HG03520 (cell line): ENCODE measurements at regions not wholly inside any gene's neighbourhood (a gene's known extent, or its start where the extent isn't known, plus 50 kb on each side); places are given as distances from the start of the nearest gene placed in this dataset.

Experiments
- ATAC-seq: cut with Tn5 transposase; IDR thresholded peaks from one replicate; pipeline ENCODE4 v1.9.1; 2021; ENCODE audit warnings: mild to moderate bottlenecking, moderate library complexity; ENCODE audit not compliant: unreplicated experiment

DNA sequence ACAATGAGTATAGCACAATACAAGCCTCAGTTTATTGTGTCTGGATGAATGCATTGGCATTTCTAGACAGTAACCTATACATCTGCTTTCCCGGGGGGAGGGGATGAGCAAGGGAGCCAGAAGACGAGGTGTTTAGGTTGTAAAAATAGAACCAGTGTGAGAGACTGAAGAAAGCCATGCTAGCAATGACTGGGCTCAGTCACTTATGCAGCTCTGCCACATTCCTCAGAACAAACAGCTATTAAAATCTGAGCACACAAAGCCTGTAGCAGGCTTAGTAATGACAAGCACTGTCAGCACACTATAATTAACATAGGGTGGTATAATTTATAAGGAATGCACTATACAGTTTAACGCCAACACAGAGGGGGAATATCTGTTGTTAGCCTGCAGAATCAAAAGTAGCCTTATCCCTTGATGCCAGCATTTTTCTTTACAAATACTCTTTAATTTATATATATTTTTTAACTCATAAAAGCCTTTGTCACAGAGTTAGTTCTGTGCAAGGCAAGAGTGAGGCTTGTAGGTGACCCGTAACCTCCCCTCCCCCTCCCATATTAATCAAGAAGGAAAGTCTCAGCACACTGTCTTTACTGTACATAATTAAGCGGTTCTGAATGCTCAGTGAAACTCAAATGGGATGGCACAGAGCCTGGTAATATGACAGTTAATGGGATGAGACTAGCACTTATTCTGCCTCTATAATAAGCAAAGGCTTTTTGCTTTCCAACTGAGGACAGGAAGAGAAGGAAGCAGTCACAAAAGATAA lies 295.4 kb downstream of the CSNK1G3 start:
- ATAC-seq: no peak

DNA sequence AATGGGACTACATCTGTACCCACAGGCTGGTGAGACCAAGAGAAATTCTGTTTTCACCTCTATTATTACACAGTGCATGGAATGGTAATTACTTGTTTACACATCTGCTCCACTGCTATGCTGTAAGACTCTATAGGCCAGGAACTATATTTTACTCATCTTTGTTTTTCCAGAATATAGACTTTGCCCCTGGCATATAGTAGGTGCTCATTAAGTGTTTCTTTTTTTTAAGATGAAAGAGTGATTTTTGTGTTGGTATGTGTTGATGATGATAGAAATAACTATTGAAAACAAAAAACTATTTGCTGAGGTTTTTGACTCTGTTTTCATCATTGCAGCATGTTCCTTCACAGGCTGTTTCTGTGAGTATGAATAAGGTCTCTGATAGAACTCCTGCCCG lies 294.7 kb downstream of the CSNK1G3 start:
- no peak for ATAC-seq

DNA sequence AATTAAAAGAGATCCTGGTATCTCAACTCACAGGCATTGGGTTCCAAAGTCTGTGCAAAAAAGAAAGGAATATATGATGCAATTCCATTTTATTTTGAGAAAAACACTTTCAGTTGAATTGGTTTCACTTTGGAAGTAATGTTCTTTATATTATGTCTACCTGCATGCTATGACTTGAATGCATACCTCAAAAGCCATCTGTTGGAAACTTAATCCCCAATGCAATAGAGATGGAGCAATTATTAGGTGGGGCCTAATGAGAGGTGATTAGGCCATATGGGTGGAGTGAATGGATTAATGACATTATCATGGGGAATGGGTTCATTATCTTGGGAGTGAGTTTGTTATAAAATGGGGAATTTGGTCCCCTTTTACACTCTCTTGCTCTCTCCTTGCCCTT lies 293.3 kb downstream of the CSNK1G3 start:
- ATAC-seq: no peak

DNA sequence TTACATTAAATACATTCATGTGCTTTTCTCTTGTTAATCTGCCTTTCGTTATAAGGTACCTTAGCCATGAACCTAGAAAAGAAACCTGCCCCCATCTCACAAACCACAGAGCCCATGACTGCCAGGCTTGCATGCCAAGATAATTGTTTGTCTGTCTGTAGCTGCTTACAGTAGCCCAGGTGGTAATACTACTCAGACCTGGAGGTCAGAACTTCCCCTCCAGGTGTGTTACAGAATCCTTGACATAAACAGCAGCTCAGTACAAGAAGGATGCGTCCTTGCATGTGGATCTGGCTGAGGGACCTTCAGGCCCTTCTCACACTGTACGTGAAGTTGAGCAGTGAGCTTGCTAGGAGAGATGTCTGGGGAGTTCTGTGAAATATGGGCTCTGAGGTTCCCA lies 291.4 kb downstream of the CSNK1G3 start:
- no peak for ATAC-seq

DNA sequence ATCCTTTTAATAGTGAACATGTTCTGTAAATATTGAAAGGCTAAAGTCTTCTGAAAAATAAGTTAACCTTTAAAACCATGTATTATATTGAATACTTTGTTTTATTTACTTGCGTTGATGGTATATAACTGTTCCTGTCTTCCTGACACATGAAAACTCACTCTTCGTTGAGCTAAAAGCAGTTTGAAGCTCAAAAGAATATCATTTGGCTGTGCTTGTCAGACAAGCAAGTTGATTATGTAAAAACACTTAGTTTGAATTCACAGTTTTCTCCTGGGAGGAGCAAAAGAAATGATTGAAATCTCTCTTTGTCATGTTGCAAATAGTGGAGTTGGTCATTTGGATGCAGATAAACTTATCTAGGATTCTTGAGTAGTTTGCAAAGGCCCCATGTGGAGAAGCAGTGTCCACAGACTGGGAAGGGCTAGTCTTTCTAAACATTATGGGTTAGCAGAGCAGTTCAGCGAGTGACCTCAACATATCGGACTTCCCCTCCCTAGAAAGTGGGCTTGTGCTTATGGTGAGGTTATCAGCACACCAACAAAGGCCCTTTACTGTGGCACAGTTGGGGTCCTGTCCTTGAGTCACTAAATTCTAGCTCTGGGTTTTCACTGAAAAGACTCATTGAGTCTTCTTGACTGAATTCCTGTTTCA lies 290.4 kb downstream of the CSNK1G3 start:
- ATAC-seq: no peak

DNA sequence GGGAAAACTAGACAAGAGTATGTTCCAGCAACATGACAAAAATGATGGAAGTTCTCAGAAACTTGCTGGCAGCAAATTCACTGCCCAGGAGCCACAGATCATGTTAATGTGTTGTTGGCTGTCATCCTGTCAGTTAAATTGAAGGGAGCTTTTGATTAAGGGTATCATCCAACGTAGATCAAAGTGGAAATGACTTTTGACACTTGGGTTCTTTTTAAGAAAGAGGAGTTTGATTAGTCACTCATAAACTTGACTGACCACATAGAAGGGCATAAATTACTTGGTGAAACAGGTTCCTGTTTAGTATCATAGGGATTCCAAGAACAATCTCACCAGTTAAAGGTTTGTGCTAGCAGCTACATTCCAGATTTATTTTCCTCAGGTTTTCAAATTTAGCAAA lies 288.7 kb downstream of the CSNK1G3 start:
- ATAC-seq: no peak

DNA sequence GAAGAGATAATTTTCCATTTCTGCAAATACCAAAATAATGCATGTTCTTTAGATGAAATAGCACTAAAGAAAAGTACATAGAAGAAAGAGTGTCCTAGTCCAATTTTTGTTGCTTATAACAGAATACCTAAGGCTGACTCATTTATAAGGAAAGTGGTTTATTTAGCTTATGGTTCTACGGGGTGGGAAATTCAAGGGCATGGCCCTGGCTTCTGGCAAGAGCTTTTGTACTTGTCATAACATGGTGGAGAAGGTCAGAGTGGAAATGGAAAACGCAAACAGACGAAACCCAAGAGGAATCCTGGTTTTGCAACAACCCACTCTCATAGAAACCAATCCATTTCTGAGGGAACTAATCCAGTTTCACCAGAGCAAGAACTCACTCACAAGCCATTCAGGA lies 283.7 kb downstream of the CSNK1G3 start:
- ATAC-seq: no peak

DNA sequence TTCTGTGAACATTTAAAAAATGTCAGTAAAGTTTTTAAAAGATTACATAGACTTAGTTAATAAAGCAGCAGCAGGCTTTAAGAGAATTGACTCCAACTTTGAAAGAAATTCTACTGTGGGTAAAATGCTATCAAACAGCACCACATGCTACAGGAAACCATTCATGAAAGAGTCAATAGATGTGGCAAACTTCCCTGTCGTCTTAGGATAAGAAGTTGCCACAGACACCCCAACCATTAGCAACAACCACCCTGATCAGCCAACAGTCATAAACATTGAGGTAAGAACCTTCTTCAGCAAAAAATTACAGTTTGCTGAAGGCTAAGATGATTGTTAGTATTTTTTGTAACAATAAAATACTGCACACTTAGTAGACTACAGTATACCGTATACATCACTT lies 278.2 kb downstream of the CSNK1G3 start:
- no peak for ATAC-seq

DNA sequence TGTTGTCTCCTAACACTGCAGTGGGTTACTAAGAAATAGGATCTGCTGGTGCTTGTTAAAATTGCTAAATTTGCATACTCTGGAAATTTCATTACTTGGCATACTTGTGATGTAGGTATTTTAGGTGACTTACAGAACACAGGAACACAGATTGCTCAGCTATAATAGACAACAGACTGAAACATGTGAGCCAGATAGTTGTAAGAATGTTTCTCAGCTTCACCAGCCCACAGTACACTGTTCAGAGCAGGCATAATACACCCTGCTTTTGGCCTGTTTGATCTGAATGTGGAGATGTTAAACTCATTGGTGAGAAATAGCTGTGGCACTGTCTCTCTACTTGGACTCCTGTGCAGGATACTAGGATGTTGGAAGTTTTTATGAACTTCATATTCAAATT lies 275.7 kb downstream of the CSNK1G3 start:
- ATAC-seq: no peak

DNA sequence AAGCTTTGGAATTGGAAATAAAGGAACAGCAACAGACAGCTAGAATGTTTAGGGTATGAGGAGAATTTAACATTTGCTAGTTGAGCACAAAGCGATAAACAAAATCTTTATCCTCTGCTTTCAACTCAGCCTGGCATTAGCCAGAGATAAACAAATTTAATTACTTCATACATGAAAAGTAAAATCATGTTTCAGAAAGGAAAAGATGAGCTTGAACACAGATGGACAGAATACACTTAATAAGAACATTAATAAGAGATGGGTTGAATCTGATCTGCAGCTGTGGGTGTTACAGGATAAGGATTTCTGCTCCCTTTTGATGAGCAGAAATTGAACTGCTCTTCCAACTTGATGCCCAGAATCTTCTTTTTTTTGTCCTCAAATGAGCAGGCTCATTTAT lies 275.2 kb downstream of the CSNK1G3 start:
- no peak for ATAC-seq

DNA sequence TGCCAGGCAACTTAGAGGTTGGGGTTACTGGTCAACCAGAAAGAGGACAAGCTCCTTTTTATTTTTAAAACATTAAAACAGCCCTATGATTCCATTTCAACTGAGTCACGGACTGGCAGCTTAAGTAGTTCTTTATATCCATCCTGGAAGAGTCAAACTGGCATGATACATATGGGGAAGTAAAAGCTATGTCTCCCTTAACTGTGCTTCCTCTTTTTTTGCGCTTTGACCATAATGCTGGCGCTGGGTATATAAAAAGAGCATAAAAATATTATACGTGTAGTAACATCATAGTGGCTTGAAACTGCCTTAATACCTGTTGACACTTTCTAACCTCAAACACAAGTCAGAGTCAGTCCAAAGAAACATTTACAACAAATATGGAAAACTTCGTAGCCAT lies 274.4 kb downstream of the CSNK1G3 start:
- no peak for ATAC-seq

DNA sequence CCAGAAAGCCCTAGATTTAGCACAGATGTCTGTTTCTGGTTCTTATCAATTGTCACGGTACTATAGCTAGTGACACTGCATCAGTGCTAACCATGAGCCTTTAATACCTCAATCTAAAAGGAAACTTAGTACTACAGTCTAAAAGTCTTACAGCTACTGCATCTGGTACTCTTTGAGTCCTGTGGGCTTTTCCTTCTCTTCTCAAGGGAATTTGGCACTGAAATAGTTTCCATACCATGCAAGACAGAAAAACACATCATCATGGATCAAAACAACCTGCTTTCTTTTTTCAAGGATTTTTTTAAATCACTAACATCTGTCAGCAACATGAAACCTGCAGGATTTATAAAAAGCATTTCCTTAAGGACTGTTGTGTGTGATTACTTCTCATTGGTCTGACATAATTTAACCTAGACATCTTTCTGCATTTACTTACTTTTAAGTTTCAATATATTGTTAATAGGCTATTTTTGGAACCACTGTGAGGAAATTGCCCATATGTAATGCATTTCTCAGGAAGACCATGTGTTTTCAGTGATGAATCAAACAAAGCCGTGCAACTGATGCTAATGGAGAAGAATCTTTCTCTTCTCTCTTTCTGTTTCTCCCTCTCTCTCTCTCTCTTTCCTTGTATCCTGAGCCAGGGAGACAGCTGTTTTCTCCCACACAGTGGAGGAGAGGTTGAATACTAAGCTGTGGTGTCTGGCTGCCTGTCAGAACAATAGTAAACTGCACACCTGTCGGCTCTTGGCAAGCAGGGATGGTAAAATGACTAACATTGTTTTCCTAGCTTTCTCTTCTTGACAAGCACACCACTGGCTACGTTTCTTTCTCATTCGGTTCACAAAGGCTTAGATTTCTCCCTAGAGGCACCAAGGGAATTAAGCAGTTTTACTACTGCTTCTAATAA lies 273.4 kb downstream of the CSNK1G3 start:
- no peak for ATAC-seq

DNA sequence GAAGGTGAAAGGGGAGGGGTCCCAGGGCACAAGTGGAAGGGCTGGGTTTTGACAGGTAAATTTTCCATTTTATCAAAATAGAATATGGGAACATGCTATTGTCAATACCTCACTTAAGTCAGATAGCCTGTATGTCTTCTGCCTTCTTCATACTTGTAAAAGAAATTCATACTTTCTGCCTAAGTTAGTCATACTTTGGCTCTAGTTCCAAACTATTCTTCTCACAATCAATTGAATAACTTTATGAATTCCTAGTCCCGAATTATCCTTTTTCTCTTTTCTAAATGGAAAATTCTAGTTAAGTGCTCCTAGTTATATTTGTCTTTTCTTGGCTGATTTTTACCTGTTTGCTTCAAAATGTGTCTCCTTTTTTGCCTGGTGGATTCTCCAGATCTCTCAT lies 271.4 kb downstream of the CSNK1G3 start:
- ATAC-seq: no peak

DNA sequence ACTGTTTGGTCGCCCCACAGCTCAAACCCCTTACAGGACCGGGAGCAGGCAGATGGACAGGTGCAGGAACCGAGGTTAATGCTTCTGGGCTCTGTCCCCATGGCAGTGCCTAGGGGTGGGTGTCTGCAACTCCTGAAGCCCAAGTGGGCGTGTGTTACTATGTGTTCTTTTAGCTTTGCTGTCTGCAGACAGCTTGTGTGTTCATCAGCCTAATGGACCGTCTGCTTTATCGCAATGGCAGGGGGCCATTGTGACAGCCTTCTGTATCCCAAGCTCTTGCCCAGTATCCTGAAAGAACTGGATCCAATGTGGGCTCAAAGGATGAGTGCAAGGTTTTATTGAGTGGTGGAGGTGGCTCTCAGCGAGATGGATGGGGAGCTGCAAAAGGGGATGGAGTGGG lies 266.7 kb downstream of the CSNK1G3 start:
- ATAC-seq: no peak

DNA sequence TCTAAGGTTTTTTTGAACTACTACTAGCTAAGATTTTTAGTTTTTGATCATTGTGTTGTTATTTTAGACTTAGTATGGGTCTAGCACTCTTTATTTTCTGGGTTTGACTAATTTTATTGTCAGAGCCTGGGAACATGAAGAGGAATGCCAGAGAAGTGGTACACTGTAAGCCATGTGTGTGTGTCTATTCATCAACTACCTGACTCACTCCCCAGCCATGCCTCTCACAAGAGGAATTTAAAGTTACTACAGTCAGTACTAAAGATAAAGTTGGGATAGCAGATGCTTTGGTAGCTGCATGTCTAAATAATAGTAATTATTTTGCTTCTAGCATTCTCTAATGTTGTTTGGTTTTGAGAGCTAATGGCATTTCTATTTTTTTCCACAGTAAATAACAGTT lies 264.8 kb downstream of the CSNK1G3 start:
- no peak for ATAC-seq

DNA sequence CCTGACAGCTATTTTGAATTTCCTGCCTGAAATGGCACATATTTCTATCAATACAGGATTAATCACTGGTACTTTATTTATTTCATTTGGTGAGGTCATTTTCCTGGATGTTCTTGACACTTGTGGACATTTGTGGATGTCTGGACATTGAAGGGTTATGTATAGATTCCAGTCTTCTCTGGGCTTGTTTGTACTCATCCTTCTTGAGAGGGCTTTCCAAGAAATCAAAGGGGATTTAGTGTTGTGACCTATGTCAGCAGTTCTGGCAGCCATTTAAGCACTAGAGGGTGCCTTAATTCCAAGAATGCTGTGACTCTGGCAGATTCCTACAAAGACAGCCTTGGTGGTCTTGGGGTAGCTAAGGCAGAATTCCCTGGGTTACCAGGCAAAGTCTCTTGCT lies 259.7 kb downstream of the CSNK1G3 start:
- ATAC-seq: no peak

DNA sequence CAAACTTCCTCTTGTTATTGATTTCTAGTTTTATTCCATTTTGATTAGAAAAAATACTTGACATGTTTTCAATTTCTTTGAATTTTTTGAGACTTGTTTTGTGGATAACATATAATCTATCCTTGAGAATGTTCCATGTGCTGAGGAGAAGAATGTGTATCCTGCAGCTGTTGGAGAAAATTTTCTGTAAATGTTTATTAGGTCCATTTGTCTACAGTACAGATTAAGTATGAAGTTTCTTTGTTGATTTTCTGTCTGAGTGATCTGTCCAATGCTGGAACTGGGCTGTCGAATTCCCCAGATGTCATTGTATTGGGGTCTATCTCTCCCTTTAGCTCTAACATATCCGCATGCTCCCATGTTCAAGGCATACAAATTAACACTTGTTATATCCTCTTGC lies 251.2 kb downstream of the CSNK1G3 start:
- no peak for ATAC-seq

DNA sequence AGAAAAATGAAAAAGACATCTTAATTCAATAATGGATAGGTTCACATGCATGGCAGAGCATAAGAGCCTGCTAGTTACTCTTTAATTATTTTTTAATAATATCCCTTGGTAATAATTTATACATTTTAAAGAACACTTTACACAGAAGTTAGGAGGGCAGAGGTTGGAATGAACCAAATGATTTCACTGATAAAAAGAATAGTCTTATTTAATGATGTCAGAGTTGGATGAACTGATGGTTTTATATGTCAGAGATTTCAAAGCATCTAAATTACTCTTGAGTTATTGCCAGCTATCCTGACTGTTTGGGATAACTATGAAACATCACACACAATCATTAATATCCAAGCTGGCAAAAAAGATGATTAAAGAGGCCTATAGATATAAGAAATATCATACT lies 244.8 kb downstream of the CSNK1G3 start:
- ATAC-seq: no peak

DNA sequence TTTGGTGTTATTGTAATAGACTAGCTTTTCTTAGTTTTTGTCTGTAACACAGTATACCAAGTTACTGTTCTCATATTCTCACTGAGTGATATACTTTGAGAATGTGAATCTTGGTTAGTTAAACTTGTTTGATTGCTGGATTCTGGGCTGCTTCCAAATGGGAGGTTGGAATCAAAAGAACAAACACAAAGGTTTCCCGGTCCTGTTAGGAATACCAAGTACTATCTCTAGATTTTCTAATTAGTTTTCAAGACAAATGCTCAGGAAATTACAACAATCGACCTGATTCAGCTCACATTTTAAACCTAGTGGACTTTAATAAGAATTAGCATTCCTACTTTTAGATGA lies 244.3 kb downstream of the CSNK1G3 start:
- ATAC-seq: no peak

DNA sequence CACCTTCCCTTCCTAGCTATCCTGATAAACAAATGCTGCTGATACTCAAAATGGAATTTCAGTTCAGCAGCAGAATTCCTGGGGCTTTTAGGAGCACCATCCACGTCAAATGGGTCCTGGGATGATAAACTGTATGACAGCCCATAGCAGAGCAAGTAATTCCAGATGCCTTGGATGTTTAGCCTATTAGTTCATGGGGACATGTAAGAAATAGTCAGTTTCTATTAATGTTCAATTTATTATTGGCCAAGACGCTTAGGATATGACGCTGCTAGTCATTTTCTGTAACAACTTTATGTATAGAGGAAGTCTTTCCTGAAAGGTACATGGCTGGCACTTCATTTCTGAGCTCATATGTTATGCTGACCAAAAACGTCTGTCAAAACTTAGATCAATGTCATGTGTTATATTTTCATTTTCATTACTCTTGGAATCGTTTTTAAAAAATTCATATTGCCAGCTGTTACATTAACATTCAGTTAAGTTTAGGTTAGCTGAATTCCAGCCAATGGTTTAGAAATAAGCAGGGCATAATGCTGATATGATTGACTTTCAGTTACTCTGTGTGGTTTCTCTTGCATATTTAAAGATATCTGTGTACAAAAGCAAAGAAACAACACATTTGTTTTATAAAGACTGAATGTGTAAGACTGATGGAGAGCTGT lies 243.8 kb downstream of the CSNK1G3 start:
- ATAC-seq: no peak

DNA sequence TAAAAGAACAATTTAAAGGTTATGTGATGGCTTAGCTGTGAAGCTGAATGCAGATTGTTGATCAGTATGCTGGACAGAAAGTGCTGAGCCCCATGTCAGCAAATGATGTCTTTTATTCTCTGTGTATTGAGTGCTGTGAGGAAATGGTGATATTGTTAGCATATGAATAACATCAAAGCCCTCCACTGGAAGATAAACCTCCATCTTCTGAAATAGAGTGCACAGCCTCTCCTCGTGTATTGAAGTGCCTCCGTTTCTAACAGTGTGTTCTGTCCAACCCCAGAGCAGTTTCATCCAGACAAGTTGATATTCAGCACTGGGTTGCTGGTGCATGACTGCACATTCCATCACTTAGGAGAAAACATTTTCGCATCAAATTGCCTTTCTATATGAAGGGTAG lies 242.9 kb downstream of the CSNK1G3 start:
- no peak for ATAC-seq
